SKM-1 (cell line): ENCODE measurements at regions not wholly inside any gene's neighbourhood (a gene's known extent, or its start where the extent isn't known, plus 50 kb on each side); places are given as distances from the start of the nearest gene placed in this dataset.
"Not testable (repeated sequence)": the region's sequence is repeated elsewhere in the genome, so short reads cannot be mapped to it uniquely, and the experiment has no call there.

Source experiments
- DNase-seq: peaks from one replicate; lab custom pipeline; 2025; ENCODE audit not compliant: unreplicated experiment; lab: John Stamatoyannopoulos, UW

GRCh38 chr10:43921478-43921877 lies 272.8 kb upstream of the ZNF32 start:
- no peak for DNase-seq

- not testable (repeated sequence) for DNase-seq
Observed at GRCh38 chr10:43920236-43920758, 271.6 kb upstream of the ZNF32 start.

- no peak for DNase-seq
Observed at GRCh38 chr10:43913676-43914235, 265.1 kb upstream of the ZNF32 start.

GRCh38 chr10:43912469-43912868 lies 263.8 kb upstream of the ZNF32 start:
- peak; percentile 3 for DNase-seq

- no peak for DNase-seq
Observed at GRCh38 chr10:43906490-43906889, 257.8 kb upstream of the ZNF32 start.

GRCh38 chr10:43905512-43906236 lies 257.0 kb upstream of the ZNF32 start:
- no peak for DNase-seq

GRCh38 chr10:43904844-43905243 lies 256.2 kb upstream of the ZNF32 start:
- no peak for DNase-seq

GRCh38 chr10:43904301-43904700 lies 255.6 kb upstream of the ZNF32 start:
- DNase-seq, result no peak

- DNase-seq, result no peak
Observed at GRCh38 chr10:43903451-43903850, 254.8 kb upstream of the ZNF32 start.

- no peak for DNase-seq
Observed at GRCh38 chr10:43902842-43903241, 254.2 kb upstream of the ZNF32 start.

- no peak for DNase-seq
Observed at GRCh38 chr10:43901744-43902504, 253.2 kb upstream of the ZNF32 start.

GRCh38 chr10:43901302-43901701 lies 252.6 kb upstream of the ZNF32 start:
- no peak for DNase-seq

GRCh38 chr10:43900571-43900970 lies 251.9 kb upstream of the ZNF32 start:
- DNase-seq, result no peak

- DNase-seq, result no peak
Observed at GRCh38 chr10:43899224-43899959, 250.7 kb upstream of the ZNF32 start.

GRCh38 chr10:43898592-43898991 lies 249.9 kb upstream of the ZNF32 start:
- DNase-seq, result no peak

GRCh38 chr10:43897765-43898419 lies 249.2 kb upstream of the ZNF32 start:
- DNase-seq, result no peak

- DNase-seq, result no peak
Observed at GRCh38 chr10:43892062-43892770, 243.5 kb upstream of the ZNF32 start.

GRCh38 chr10:43891241-43891640 lies 242.6 kb upstream of the ZNF32 start:
- DNase-seq, result no peak

GRCh38 chr10:43890124-43890523 lies 241.4 kb upstream of the ZNF32 start:
- DNase-seq, result no peak

GRCh38 chr10:43888586-43888985 lies 239.9 kb upstream of the ZNF32 start:
- no peak for DNase-seq
